Chondrocyte (in vitro differentiated cells): ENCODE measurements at regions not wholly inside any gene's neighbourhood (a gene's known extent, or its start where the extent isn't known, plus 50 kb on each side); places are given as distances from the start of the nearest gene placed in this dataset.

ENCODE experiments used
- DNase-seq: peaks from one replicate; pipeline ENCODE4 v3.0.0; 2021; ENCODE audit warnings: mixed read lengths, low spot score
- H3K27ac Mint-ChIP-seq: one replicate; pipeline ENCODE4 v1.8.0; 2021; ENCODE audit warnings: mild to moderate bottlenecking, moderate library complexity, mixed read lengths; ENCODE audit not compliant: unreplicated experiment
- H3K27me3 Mint-ChIP-seq: 2 replicates; pipeline ENCODE4 v1.8.0; 2021; ENCODE audit warnings: low read depth, mixed read lengths
- H3K36me3 Mint-ChIP-seq: 2 replicates; pipeline ENCODE4 v1.8.0; 2021; ENCODE audit warnings: low read depth, mixed read lengths
- H3K4me1 Mint-ChIP-seq: 2 replicates; pipeline ENCODE4 v1.8.0; 2021; ENCODE audit warnings: low read depth, mild to moderate bottlenecking, mixed read lengths
- H3K4me3 Mint-ChIP-seq: one replicate; pipeline ENCODE4 v1.8.0; 2021; ENCODE audit warnings: mild to moderate bottlenecking, moderate library complexity, mixed read lengths; ENCODE audit not compliant: unreplicated experiment
- H3K9me3 Mint-ChIP-seq: 2 replicates; pipeline ENCODE4 v1.8.0; 2021; ENCODE audit warnings: low read depth, mixed read lengths
- CTCF ChIP-seq: fragments of 200-600 bp; sonication (generic); IDR thresholded peaks from 2 replicates; pipeline ENCODE4 v1.5.0; 2021; ENCODE audit warnings: antibody characterized with exemption, mild to moderate bottlenecking, moderate library complexity

GRCh38 chr10:60677531-60678129, 100.6 kb upstream of the CDK1 start:
- H3K4me3 Mint-ChIP-seq, result no peak overlapping the region
- no peaks in the 10 kb centered on the region for H3K36me3 Mint-ChIP-seq
- H3K27ac Mint-ChIP-seq, result no peak overlapping the region
- peaks cover 5% of the 10 kb centered on the region for H3K9me3 Mint-ChIP-seq
- DNase-seq, result no peak
- TF ChIP-seq CTCF, result no peak
- peaks cover 2% of the 10 kb centered on the region for H3K27me3 Mint-ChIP-seq
- H3K4me1 Mint-ChIP-seq, result peaks cover 11% of the 10 kb centered on the region

GRCh38 chr10:60675236-60675635, 103.0 kb upstream of the CDK1 start:
- no peaks in the 10 kb centered on the region for H3K36me3 Mint-ChIP-seq
- H3K27me3 Mint-ChIP-seq, result no peaks in the 10 kb centered on the region
- TF ChIP-seq CTCF, result no peak
- DNase-seq, result no peak
- peaks cover 10% of the 10 kb centered on the region for H3K9me3 Mint-ChIP-seq
- no peak overlapping the region for H3K27ac Mint-ChIP-seq
- H3K4me3 Mint-ChIP-seq, result no peak overlapping the region
- peaks cover 11% of the 10 kb centered on the region for H3K4me1 Mint-ChIP-seq

- H3K36me3 Mint-ChIP-seq, result no peaks in the 10 kb centered on the region
- TF ChIP-seq CTCF, result no peak
- no peak overlapping the region for H3K27ac Mint-ChIP-seq
- H3K4me1 Mint-ChIP-seq, result peaks cover 7% of the 10 kb centered on the region
- no peaks in the 10 kb centered on the region for H3K27me3 Mint-ChIP-seq
- no peak overlapping the region for H3K4me3 Mint-ChIP-seq
- peaks cover 8% of the 10 kb centered on the region for H3K9me3 Mint-ChIP-seq
- no peak for DNase-seq
These were observed 108.8 kb upstream of the CDK1 start for GRCh38 chr10:60669501-60669900.

- H3K4me3 Mint-ChIP-seq, result no peak overlapping the region
- peaks cover 37% of the 10 kb centered on the region for H3K4me1 Mint-ChIP-seq
- no peak for TF ChIP-seq CTCF
- H3K27me3 Mint-ChIP-seq, result no peaks in the 10 kb centered on the region
- peaks cover under 1% of the 10 kb centered on the region for H3K9me3 Mint-ChIP-seq
- H3K27ac Mint-ChIP-seq, result no peak overlapping the region
- no peaks in the 10 kb centered on the region for H3K36me3 Mint-ChIP-seq
- DNase-seq, result no peak
These were observed 112.1 kb upstream of the CDK1 start for GRCh38 chr10:60666221-60666620.

GRCh38 chr10:60664859-60665258, 113.4 kb upstream of the CDK1 start:
- no peak for DNase-seq
- no peaks in the 10 kb centered on the region for H3K27me3 Mint-ChIP-seq
- no peak overlapping the region for H3K4me3 Mint-ChIP-seq
- TF ChIP-seq CTCF, result no peak
- H3K36me3 Mint-ChIP-seq, result no peaks in the 10 kb centered on the region
- H3K27ac Mint-ChIP-seq, result no peak overlapping the region
- peaks cover 6% of the 10 kb centered on the region for H3K9me3 Mint-ChIP-seq
- peaks cover 40% of the 10 kb centered on the region for H3K4me1 Mint-ChIP-seq
